Skin of body (tissue), 1 donor: ENCODE measurements at regions not wholly inside any gene's neighbourhood (a gene's known extent, or its start where the extent isn't known, plus 50 kb on each side); places are given as distances from the start of the nearest gene placed in this dataset.
"Not testable (repeated sequence)": the region's sequence is repeated elsewhere in the genome, so short reads cannot be mapped to it uniquely, and the experiment has no call there.

Source experiments
- DNase-seq: peaks from one replicate; lab custom pipeline; 2025; lab: John Stamatoyannopoulos, UW

DNA sequence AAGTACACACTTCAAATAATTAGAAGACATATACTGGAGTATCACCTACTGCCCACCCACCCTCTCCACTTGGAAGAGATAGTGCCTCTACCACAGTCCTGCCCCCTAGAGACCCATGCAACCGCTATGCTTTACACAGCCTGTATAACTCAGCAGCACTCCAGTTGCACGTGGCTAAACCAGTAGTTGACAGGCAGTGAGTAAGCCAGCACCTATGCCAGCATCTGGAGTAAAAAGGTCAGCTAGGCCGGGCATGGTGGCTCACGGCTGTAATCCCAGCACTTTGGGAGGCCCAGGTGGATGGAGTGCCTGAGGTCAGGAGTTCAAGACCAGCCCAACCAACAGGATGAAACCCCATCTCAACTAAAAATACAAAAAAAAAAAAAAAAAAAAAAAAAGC is 356.4 kb downstream of the NR2F1-AS1 start:
- no peak for DNase-seq

DNA sequence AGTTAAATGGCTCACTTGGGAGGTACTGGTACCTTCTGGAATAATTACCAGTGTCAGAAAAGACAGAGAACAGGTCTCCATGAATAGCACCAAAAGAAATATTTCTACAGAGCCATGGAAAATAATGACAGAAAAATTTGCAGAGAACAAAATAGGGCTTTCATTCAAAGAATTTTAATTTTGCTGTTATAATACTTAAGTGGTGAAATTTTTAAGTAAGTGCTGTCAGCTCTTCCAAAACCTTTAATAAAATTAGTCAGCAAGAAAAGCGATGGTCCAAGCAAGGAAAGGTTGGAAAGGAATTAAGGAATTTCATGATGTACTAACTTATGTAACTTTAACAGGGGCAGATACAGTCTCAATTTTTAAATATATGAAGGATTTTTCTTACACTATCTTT is 359.2 kb downstream of the NR2F1-AS1 start:
- DNase-seq, result no peak

DNA sequence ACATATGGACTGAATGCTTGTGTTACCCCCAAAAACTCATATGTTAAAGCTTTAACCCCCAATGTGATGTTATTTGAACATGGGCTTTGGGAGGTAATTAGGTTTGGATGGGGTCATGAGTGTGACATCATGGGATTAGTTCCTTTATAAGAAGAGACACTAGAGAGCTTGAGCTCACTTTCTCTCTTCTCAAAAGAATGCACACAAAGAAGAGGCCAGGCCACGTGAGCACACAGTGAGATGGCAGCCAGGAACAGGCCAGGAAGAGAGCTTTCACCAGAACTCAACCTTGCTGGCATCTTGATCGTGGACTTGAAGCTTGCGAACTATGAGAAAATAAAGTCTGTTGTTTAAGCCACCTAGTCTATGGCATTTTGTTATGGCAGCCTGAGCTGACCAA is 360.6 kb downstream of the NR2F1-AS1 start:
- DNase-seq, result no peak

GRCh38 chr5:93219641-93220145 is 361.3 kb downstream of the NR2F1-AS1 start:
- DNase-seq, result no peak

- not testable (repeated sequence) for DNase-seq
Observed at GRCh38 chr5:93213111-93213794, 367.8 kb downstream of the NR2F1-AS1 start.

- no peak for DNase-seq
Observed at GRCh38 chr5:93209476-93209875, 371.5 kb downstream of the NR2F1-AS1 start.

- peak; percentile 81 for DNase-seq
Observed at GRCh38 chr5:93208141-93208751, 372.8 kb downstream of the NR2F1-AS1 start.

GRCh38 chr5:93206203-93206602 is 374.8 kb downstream of the NR2F1-AS1 start:
- no peak for DNase-seq

- DNase-seq, result no peak
Observed at GRCh38 chr5:93201061-93201460, 380.0 kb downstream of the NR2F1-AS1 start.

DNA sequence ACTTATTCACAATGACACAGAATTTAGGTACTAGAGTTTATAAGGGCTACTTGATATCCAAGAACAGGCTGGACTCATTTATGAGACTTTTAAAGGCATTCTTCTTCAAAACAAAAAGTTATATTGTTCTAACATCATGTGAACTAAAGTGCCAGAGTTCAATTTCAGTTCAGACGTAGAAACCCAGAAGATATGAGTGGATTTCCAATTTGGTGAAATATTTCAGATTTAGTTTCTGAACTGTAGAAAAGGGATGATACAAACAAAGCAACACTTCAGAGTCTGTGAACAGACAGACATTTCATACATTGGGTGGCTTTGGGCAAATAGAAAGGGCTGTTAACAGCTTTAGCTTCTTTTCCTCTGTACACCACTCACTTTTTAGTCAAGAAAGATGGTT is 384.0 kb downstream of the NR2F1-AS1 start:
- DNase-seq, result no peak

- no peak for DNase-seq
Observed at GRCh38 chr5:93193431-93194347, 387.3 kb downstream of the NR2F1-AS1 start.

DNA sequence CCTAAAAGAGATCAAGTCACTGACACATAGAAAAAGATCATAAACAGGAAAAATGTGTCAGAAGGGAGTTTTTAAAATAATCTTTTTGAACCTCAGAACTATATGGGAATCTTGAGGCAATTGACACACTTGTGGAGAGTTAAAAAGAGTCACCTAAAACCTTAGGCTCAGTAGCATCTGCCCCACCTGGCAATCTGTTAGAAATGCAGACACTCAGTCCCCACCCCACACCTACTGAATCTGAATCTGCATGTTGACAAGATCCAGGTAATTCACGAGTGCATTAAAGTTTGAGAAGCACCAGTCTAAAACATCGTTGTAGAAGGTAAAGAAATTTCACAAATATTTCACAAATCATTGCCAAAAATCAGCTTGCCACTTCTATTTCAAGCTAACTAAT is 388.3 kb downstream of the NR2F1-AS1 start:
- no peak for DNase-seq

GRCh38 chr5:93192087-93192486 is 388.9 kb downstream of the NR2F1-AS1 start:
- DNase-seq, result no peak

DNA sequence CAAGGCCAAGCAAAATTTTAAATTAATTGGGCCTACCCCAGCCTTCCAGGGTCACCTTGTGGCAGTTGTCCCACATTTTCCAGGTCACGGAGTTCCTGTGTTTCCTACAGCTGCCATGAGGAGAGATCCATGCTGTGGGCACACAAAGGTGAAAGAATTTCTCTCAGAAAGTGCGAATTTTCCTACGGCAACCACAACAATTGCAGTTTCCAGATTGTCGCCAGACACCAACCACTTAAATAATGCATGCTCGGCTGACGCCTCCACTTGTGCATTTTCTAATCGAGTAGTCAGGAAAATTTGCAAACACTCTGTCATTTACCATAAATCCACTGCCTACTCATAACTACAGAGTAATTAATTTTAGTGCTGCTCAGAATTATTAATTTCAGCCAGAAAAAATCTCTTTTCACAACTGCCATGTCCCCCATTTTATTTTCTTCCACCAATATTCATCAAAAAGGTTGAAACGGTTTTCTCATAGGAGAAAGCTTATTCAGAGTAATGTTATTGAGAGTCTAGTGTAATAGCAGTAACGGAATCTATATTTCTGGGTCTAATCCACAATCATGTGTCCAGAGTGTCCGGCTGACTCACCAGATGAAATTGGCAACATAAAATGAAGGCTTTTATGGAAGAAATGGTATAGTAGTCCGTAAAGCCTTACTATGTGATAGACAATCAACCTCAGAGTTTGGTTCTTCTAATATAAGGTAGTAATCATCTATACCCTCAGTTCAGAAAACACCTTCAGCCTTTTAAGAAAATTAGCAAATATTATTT is 389.8 kb downstream of the NR2F1-AS1 start:
- DNase-seq, result no peak

- DNase-seq, result no peak
Observed at GRCh38 chr5:93189707-93190120, 391.3 kb downstream of the NR2F1-AS1 start.

GRCh38 chr5:93188876-93189485 is 392.0 kb downstream of the NR2F1-AS1 start:
- DNase-seq, result no peak

DNA sequence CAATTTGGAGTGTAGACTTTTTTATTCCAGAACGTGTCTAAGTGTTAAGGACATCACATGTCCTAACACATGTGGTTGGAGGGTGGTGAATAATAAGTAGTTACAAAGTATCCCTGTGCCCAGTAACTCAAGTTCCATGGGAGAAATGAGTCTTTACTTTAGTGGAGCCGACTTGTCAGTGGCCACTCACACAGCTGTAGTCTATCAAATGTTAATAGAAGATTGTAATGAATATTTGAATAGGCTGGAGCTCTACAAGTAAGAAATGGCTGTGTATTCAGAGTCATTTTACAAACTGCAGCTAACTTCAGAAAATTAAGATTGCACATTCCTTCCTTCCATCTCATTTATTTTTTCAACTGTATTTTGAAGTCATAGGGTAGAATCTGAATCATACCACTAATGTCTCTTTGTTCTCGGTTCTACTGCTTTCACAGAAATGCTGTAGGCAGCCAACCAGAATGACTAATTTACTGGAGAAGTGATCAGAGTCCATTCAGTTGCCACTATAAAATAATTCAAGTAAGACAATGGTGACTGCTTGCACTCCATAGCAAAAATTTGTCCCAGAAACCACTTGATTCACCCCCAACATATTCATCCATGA is 394.8 kb downstream of the NR2F1-AS1 start:
- no peak for DNase-seq

GRCh38 chr5:93184041-93184440 is 397.0 kb downstream of the NR2F1-AS1 start:
- peak; percentile 34 for DNase-seq

DNA sequence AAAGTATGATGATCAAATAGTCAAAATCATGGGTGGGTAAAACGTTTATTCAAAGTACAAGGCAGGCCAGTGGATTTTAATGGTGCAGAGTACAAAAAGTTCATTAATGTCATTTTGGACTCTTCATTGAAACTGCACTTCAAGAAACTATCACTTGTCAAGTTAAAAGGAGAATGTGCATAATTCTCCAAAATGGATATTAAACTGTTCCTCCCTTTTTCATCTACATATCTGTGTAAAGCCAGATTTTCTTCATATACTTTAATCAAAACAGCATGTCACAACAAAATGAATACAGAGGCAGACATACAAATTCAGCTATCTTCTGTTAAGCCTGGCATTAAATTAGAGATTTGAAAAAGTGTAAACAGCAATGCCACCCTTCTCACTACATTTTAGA is 401.6 kb downstream of the NR2F1-AS1 start:
- no peak for DNase-seq

- DNase-seq, result no peak
Observed at GRCh38 chr5:93174930-93175329, 406.1 kb downstream of the NR2F1-AS1 start.
